ENCODE measurements at regions not wholly inside any gene's neighbourhood (a gene's known extent, or its start where the extent isn't known, plus 50 kb on each side); places are given as distances from the start of the nearest gene placed in this dataset.

DNA sequence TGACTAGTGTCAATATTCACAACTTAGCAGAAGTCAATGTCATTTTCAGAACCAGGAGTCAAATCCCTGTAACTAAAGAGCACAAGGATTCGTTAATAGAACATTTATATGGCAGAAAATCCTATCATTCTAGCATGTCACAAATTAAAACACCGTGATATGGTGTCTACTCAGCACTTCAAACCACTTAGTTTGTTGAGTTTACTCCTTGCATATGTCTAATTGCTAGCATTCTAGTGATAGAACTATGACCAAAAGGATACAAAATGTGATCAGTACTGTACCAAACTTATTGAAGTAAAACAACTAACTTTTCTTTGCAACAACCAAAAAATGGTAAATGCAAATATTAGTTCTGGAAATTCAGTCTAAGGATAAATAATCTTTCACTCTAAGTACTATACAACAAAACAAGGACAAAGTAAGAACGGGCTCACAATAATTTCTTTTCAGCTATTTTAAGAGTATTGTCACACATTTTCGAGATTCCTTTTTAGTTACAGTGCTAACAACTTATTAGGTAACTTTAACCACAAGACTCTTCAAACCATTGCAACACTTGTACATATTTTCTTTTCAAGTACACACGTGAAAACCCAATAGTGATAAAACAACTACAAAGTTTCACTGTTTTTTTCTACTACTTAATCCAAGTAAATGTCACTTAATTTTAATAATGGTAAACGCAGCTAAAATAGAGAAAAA lies 845.2 kb upstream of the CDH10 start:
- Mint-ChIP-seq H3K4me1 (ENCODE audit: low read depth) (no peaks in the 10 kb centered on the region), H3K36me3 (ENCODE audit: low read depth) (no peaks in the 10 kb centered on the region), H3K4me3 (no peak overlapping the region), H3K27me3 (no peaks in the 10 kb centered on the region), H3K9me3 (peaks cover 15% of the 10 kb centered on the region), H3K27ac (no peak overlapping the region)
- Histone ChIP-seq H3K27me3 (ENCODE audit: control insufficient read depth in 1 of 2, insufficient read depth in 2 of 2, low read length in 2 of 2) (no peaks in the 10 kb centered on the region), H3K4me1 (ENCODE audit: insufficient read depth, low read length) (no peaks in the 10 kb centered on the region), H3K27ac (ENCODE audit: low read depth in 1 of 2, low read length in 2 of 2) (no peak overlapping the region), H3K9me3 (ENCODE audit: control insufficient read depth in 1 of 2, insufficient read depth in 1 of 2, low read length in 2 of 2) (no peaks in the 10 kb centered on the region), H3K36me3 (ENCODE audit: insufficient read depth, low read length) (no peaks in the 10 kb centered on the region), H3K4me3 (ENCODE audit: low read length) (no peak overlapping the region)
- TF ChIP-seq, protein P1, sequence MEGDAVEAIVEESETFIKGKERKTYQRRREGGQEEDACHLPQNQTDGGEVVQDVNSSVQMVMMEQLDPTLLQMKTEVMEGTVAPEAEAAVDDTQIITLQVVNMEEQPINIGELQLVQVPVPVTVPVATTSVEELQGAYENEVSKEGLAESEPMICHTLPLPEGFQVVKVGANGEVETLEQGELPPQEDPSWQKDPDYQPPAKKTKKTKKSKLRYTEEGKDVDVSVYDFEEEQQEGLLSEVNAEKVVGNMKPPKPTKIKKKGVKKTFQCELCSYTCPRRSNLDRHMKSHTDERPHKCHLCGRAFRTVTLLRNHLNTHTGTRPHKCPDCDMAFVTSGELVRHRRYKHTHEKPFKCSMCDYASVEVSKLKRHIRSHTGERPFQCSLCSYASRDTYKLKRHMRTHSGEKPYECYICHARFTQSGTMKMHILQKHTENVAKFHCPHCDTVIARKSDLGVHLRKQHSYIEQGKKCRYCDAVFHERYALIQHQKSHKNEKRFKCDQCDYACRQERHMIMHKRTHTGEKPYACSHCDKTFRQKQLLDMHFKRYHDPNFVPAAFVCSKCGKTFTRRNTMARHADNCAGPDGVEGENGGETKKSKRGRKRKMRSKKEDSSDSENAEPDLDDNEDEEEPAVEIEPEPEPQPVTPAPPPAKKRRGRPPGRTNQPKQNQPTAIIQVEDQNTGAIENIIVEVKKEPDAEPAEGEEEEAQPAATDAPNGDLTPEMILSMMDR (IDR thresholded peaks at IDR 0.05): no peak
- intact Hi-C loops (cut with DNase I, micrococcal nuclease): no loop called here
- ChIA-PET CTCF (no interaction called here), POLR2A (no interaction called here)
- DNase-seq (no peak), ATAC-seq (ENCODE audit: poor library complexity) (no peak)

DNA sequence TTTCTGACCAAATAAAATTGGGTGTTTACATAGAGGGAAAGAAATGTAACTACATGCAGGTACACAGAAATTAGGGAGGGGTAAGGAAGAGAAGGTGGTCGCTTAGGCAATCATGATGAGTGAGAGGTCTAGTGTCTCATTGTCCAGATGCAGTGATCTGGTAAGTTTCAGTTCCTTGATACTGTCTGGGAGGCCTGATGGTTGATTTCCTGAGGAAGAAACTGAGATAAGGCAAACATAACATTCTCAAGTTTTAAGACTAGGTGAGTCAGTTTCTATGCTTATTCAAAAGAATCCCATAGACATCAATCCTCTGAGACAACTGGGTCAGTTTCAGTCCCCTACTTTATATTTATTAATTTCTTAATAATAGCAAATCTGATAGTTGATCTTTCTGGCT lies 843.3 kb upstream of the CDH10 start:
- Mint-ChIP-seq H3K9me3 (peaks cover 15% of the 10 kb centered on the region), H3K36me3 (ENCODE audit: low read depth) (no peaks in the 10 kb centered on the region), H3K4me3 (no peak overlapping the region), H3K27me3 (no peaks in the 10 kb centered on the region), H3K4me1 (ENCODE audit: low read depth) (no peaks in the 10 kb centered on the region), H3K27ac (no peak overlapping the region)
- DNase-seq: no peak
- Histone ChIP-seq H3K9me3 (ENCODE audit: control insufficient read depth in 1 of 2, insufficient read depth in 1 of 2, low read length in 2 of 2) (no peaks in the 10 kb centered on the region), H3K27ac (ENCODE audit: low read depth in 1 of 2, low read length in 2 of 2) (no peak overlapping the region), H3K4me1 (ENCODE audit: insufficient read depth, low read length) (no peaks in the 10 kb centered on the region), H3K36me3 (ENCODE audit: insufficient read depth, low read length) (no peaks in the 10 kb centered on the region), H3K4me3 (ENCODE audit: low read length) (no peak overlapping the region), H3K27me3 (ENCODE audit: control insufficient read depth in 1 of 2, insufficient read depth in 2 of 2, low read length in 2 of 2) (no peaks in the 10 kb centered on the region)
- TF ChIP-seq, protein P1 (IDR thresholded peaks at IDR 0.05): no peak
- CTCF ChIA-PET: no interaction called here
- intact Hi-C loops (cut with DNase I, micrococcal nuclease): no loop called here
- POLR2A ChIA-PET: no interaction called here
- no peak for ATAC-seq (ENCODE audit: poor library complexity)

DNA sequence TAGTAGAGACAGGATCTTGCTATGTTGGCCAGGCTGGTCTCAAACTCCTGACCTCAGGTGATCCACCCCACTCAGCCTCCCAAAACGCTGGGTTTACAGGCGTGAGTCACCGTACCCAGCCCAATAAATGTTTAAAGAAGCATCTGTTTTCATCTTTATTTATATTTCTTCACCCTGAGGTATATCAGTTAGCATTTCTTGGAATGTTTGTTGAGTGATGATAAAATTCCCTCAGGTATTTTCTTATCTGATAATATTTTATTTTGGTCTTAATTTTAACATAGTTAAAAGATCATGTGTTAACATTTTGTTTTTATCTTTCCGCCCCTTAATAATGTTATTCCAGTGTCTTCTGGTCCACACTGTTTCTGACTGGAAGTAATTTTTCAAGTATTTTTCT lies 839.6 kb upstream of the CDH10 start:
- TF ChIP-seq, protein P1 (IDR thresholded peaks at IDR 0.05): no peak
- no peaks in the 10 kb centered on the region for H3K36me3 ChIP-seq (ENCODE audit: insufficient read depth, low read length)
- no peaks in the 10 kb centered on the region for H3K27me3 ChIP-seq (ENCODE audit: control insufficient read depth in 1 of 2, insufficient read depth in 2 of 2, low read length in 2 of 2)
- no peak for DNase-seq
- Mint-ChIP-seq H3K4me1 (ENCODE audit: low read depth) (no peaks in the 10 kb centered on the region), H3K36me3 (ENCODE audit: low read depth) (no peaks in the 10 kb centered on the region), H3K9me3 (peaks cover 11% of the 10 kb centered on the region), H3K27ac (no peak overlapping the region), H3K27me3 (no peaks in the 10 kb centered on the region), H3K4me3 (no peak overlapping the region)
- ChIA-PET POLR2A (no interaction called here), CTCF (no interaction called here)
- H3K4me3 ChIP-seq (ENCODE audit: low read length): no peak overlapping the region
- ATAC-seq (ENCODE audit: poor library complexity): no peak
- no peaks in the 10 kb centered on the region for H3K4me1 ChIP-seq (ENCODE audit: insufficient read depth, low read length)
- no peaks in the 10 kb centered on the region for H3K9me3 ChIP-seq (ENCODE audit: control insufficient read depth in 1 of 2, insufficient read depth in 1 of 2, low read length in 2 of 2)
- H3K27ac ChIP-seq (ENCODE audit: low read depth in 1 of 2, low read length in 2 of 2): no peak overlapping the region
- intact Hi-C loops (cut with DNase I, micrococcal nuclease): no loop called here

Data from CD4-positive, alpha-beta T cell (primary cell).